ENCODE measurements at regions not wholly inside any gene's neighbourhood (a gene's known extent, or its start where the extent isn't known, plus 50 kb on each side); places are given as distances from the start of the nearest gene placed in this dataset.

GRCh38 chr7:22911889-22912288 is 89.2 kb upstream of the TOMM7 start (continued):
- TF ChIP-seq CTCF (conservative IDR thresholded peaks at IDR 0.05; ENCODE audit: low read depth in 2 of 2) (no peak), NANOG (IDR thresholded peaks at IDR 0.05; ENCODE audit: borderline replicate concordance) (no peak), EZH2phosphoT487 (IDR thresholded peaks at IDR 0.05; ENCODE audit: unreplicated experiment) (no peak), REST (IDR thresholded peaks at IDR 0.05; ENCODE audit: unreplicated experiment) (no peak), STAT1 (IDR thresholded peaks at IDR 0.05; ENCODE audit: unreplicated experiment) (no peak), JUNB (IDR thresholded peaks at IDR 0.05; ENCODE audit: unreplicated experiment) (no peak), CREB1 (CRISPR knock-in tag; IDR thresholded peaks at IDR 0.05; ENCODE audit: low read depth) (no peak), EZH2 (IDR thresholded peaks at IDR 0.05; ENCODE audit: low read depth, unreplicated experiment) (no peak), ZNF114 (CRISPR knock-in tag; IDR thresholded peaks at IDR 0.05) (no peak)
- TF ChIP-seq, protein P1, sequence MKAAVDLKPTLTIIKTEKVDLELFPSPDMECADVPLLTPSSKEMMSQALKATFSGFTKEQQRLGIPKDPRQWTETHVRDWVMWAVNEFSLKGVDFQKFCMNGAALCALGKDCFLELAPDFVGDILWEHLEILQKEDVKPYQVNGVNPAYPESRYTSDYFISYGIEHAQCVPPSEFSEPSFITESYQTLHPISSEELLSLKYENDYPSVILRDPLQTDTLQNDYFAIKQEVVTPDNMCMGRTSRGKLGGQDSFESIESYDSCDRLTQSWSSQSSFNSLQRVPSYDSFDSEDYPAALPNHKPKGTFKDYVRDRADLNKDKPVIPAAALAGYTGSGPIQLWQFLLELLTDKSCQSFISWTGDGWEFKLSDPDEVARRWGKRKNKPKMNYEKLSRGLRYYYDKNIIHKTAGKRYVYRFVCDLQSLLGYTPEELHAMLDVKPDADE (IDR thresholded peaks at IDR 0.05) = no peak

- no peak overlapping the region for H3K27ac ChIP-seq (ENCODE audit: low read depth)
- no peaks in the 10 kb centered on the region for H3F3A ChIP-seq (replicated peaks; ENCODE audit: low read depth)
- H3K27me3 ChIP-seq (ENCODE audit: insufficient read depth) = no peaks in the 10 kb centered on the region
- H4K20me1 ChIP-seq (replicated peaks; ENCODE audit: insufficient read depth) = no peaks in the 10 kb centered on the region
- H3K4me3 ChIP-seq = no peak overlapping the region
- H3K9me2 ChIP-seq (ENCODE audit: insufficient read depth) = peaks cover 8% of the 10 kb centered on the region; the same call in 1 of the 2 replicates
- Mint-ChIP-seq H3K36me3 (ENCODE audit: low read depth) (peaks cover 12% of the 10 kb centered on the region), H3K4me3 (no peak overlapping the region), H3K9me3 (peaks cover 7% of the 10 kb centered on the region), H3K27ac (no peak overlapping the region), H3K4me1 (peaks cover 7% of the 10 kb centered on the region; the same call in 1 of the 3 replicates), H3K27me3 (ENCODE audit: insufficient read depth, low read depth, poor library complexity) (peaks cover 4% of the 10 kb centered on the region)
- no peak for TF ChIP-seq STAT1 (IDR thresholded peaks at IDR 0.05; ENCODE audit: unreplicated experiment)
- no peak for TF ChIP-seq NANOG (IDR thresholded peaks at IDR 0.05; ENCODE audit: borderline replicate concordance)
- ATAC-seq (no peak), DNase-seq (ENCODE audit: low spot score) (no peak)
- H3K4me2 ChIP-seq = no peak overlapping the region
- H3K79me2 ChIP-seq (replicated peaks; ENCODE audit: insufficient read depth) = no peaks in the 10 kb centered on the region
- no peaks in the 10 kb centered on the region; the same call in 1 of the 2 replicates for H3K4me1 ChIP-seq (ENCODE audit: insufficient read depth)
- H3K36me3 ChIP-seq (ENCODE audit: insufficient read depth) = no peaks in the 10 kb centered on the region
- H2AFZ ChIP-seq = no peak overlapping the region
Measured at GRCh38 chr7:22909917-22910316, 87.3 kb upstream of the TOMM7 start.
